Endothelial cell of umbilical vein (primary cell): ENCODE measurements at regions not wholly inside any gene's neighbourhood (a gene's known extent, or its start where the extent isn't known, plus 50 kb on each side); places are given as distances from the start of the nearest gene placed in this dataset.
A peak's percentile ranks its signal among the peaks of the same experiment; 100 is the strongest.

Source experiments
- BruUV-seq: library from RNA; stranded (reverse); fragments of 400-500 nt; replicated peaks from 2 replicates; lab custom pipeline; 2021; lab: Mats Ljungman, UMichigan
- CTCF ChIA-PET: fragments of 300-600, 350-600 bp; sonication (Branson Sonifier 250); formaldehyde crosslinking; loops from one replicate; lab custom pipeline; 2021; ENCODE audit warnings: antibody characterized with exemption, inconsistent platforms; lab: Charles Lee
- POLR2A ChIA-PET: fragments of 300-600, 350-600 bp; sonication (Branson Sonifier 250); formaldehyde crosslinking; loops from one replicate; lab custom pipeline; 2021; ENCODE audit warnings: antibody characterized with exemption, inconsistent platforms; lab: Charles Lee
- DNase-seq: peaks from one replicate; pipeline ENCODE4 v3.0.0-alpha.2; 2011; ENCODE audit warnings: low read depth, low spot score
- FAIRE-seq: peaks from 2 replicates; lab custom pipeline; 2011; peaks lifted over from hg19 to GRCh38; lab: Jason Lieb, UNC
- H2AFZ ChIP-seq: 2 replicates; pipeline ENCODE4 v1.6.0; 2012; ENCODE audit warnings: low read depth, low read length, control low read depth, inconsistent platforms
- H3K27ac ChIP-seq: 2 replicates; pipeline ENCODE4 v1.5.1; 2011; ENCODE audit warnings: low read depth, mild to moderate bottlenecking, control low read depth, low read length, moderate library complexity; ENCODE audit not compliant: insufficient read depth
- H3K27me3 ChIP-seq, 2 experiments: 2 replicates each; pipeline versions ENCODE4 v1.6.0 to v1.6.1; 2011; ENCODE audit warnings: low read length in 2 of 2, mixed read lengths in 1 of 2; ENCODE audit not compliant: control insufficient read depth in 2 of 2, insufficient read depth in 2 of 2
- H3K36me3 ChIP-seq, 2 experiments: 2 replicates in 1 of 2; 3 replicates in 1 of 2; pipeline ENCODE4 v1.5.1; 2011; ENCODE audit warnings: low read length in 2 of 2, mild to moderate bottlenecking in 1 of 2, moderate library complexity in 1 of 2; ENCODE audit not compliant: control insufficient read depth in 2 of 2, insufficient read depth in 2 of 2; ENCODE audit errors: extremely low read depth in 1 of 2
- H3K4me1 ChIP-seq: 3 replicates; pipeline ENCODE4 v1.5.1; 2011; ENCODE audit warnings: mild to moderate bottlenecking, low read length; ENCODE audit not compliant: control insufficient read depth, insufficient read depth; ENCODE audit errors: extremely low read depth
- H3K4me2 ChIP-seq: 2 replicates; pipeline ENCODE4 v1.6.1; 2011; ENCODE audit warnings: low read length, control low read depth, mixed read lengths; ENCODE audit not compliant: insufficient read depth
- H3K4me3 ChIP-seq, 3 experiments: fragments of 200-600 bp in 1 of 3; sonication (generic), shearing (Covaris generic) in 1 of 3; replicated peaks in 1 of 3; 2 replicates each; pipeline ENCODE4 v1.5.1; 2011 to 2016; ENCODE audit warnings: control low read depth in 3 of 3, low read length in 3 of 3, mild to moderate bottlenecking in 2 of 3, inconsistent platforms in 1 of 3, low read depth in 1 of 3, moderate library complexity in 1 of 3; ENCODE audit not compliant: insufficient read depth in 1 of 3
- H3K79me2 ChIP-seq: 2 replicates; pipeline ENCODE4 v1.6.0; 2012; ENCODE audit warnings: low read length, inconsistent platforms; ENCODE audit not compliant: control insufficient read depth, insufficient read depth
- H3K9ac ChIP-seq: replicated peaks from 2 replicates; pipeline ENCODE3; 2011; ENCODE audit warnings: low read length, control low read depth; ENCODE audit not compliant: insufficient read depth; ENCODE audit errors: extremely low read depth
- H3K9me1 ChIP-seq: replicated peaks from 3 replicates; pipeline ENCODE4 v1.6.0; 2011; ENCODE audit warnings: mild to moderate bottlenecking, low read length; ENCODE audit not compliant: control insufficient read depth, insufficient read depth; ENCODE audit errors: extremely low read depth
- H3K9me3 ChIP-seq: replicated peaks from 2 replicates; pipeline ENCODE4 v1.5.1; 2012; ENCODE audit warnings: low read length, inconsistent platforms; ENCODE audit not compliant: control insufficient read depth, insufficient read depth
- H4K20me1 ChIP-seq: replicated peaks from 2 replicates; pipeline ENCODE3; 2011; ENCODE audit warnings: mild to moderate bottlenecking, low read length; ENCODE audit not compliant: control insufficient read depth, insufficient read depth; ENCODE audit errors: extremely low read depth
- EZH2 ChIP-seq: IDR thresholded peaks from 2 replicates; pipeline ENCODE4 v1.6.1; 2012; ENCODE audit warnings: borderline replicate concordance, low read depth, mild to moderate bottlenecking, moderate library complexity, low read length, inconsistent platforms; ENCODE audit not compliant: severe bottlenecking
- FOS ChIP-seq: IDR thresholded peaks from 2 replicates; pipeline ENCODE4 v1.6.1; 2011; ENCODE audit warnings: mild to moderate bottlenecking, low read length, moderate library complexity, borderline replicate concordance; ENCODE audit not compliant: insufficient read depth
- GATA2 ChIP-seq: IDR thresholded peaks from 2 replicates; pipeline ENCODE4 v1.7.0; 2011; ENCODE audit warnings: low read depth, mild to moderate bottlenecking, moderate library complexity, mixed read lengths, low read length; ENCODE audit not compliant: insufficient read length, insufficient read depth
- JUN ChIP-seq: IDR thresholded peaks from 2 replicates; pipeline ENCODE4 v1.6.1; 2011; ENCODE audit warnings: borderline replicate concordance, low read depth; ENCODE audit not compliant: insufficient read length, insufficient read depth
- MYC ChIP-seq: IDR thresholded peaks from one replicate; pipeline ENCODE4 v1.6.1; 2011; ENCODE audit warnings: mild to moderate bottlenecking, low read depth, low read length
- POLR2A ChIP-seq: IDR thresholded peaks from 2 replicates; pipeline ENCODE4 v1.6.1; 2012; ENCODE audit warnings: low read depth, mild to moderate bottlenecking, control low read depth, low read length
- POLR2AphosphoS5 ChIP-seq: IDR thresholded peaks from 2 replicates; pipeline ENCODE4 v1.6.1; 2012; ENCODE audit warnings: low read depth, mild to moderate bottlenecking, control low read depth, low read length, moderate library complexity; ENCODE audit not compliant: insufficient read depth
- dilution Hi-C: fragments of 300-500 bp; cut with MboI; formaldehyde crosslinking; loops from one replicate; pipeline ENCODE4 v1.15.0; 2019; ENCODE audit warnings: low sequenced_read_pairs; ENCODE audit not compliant: extremely low pct_ligation_motif_present
- intact Hi-C: fragments of 100-400 bp; cut with micrococcal nuclease; formaldehyde crosslinking; loops from one replicate; pipeline ENCODE4 v1.10.0; 2022
- TF ChIP-seq, protein P1 (sequence below): IDR thresholded peaks from 2 replicates; pipeline ENCODE4 v1.6.1; 2011; ENCODE audit not compliant: insufficient read depth, insufficient read length
- TF ChIP-seq, protein P2 (sequence below), 2 donors: IDR thresholded peaks; 1 replicate in 1 of 2; 2 replicates in 1 of 2; pipeline ENCODE4 v1.5.1; 2011; ENCODE audit warnings: low read length in 2 of 2, mild to moderate bottlenecking in 2 of 2, moderate library complexity in 2 of 2, control low read depth in 1 of 2, inconsistent platforms in 1 of 2, low read depth in 1 of 2; ENCODE audit not compliant: insufficient read depth in 1 of 2; ENCODE audit errors: extremely low read depth in 1 of 2

- H3K4me3 ChIP-seq, result no peak overlapping the region
- dilution Hi-C loops, result no loop called here
- H2AFZ ChIP-seq, result no peak overlapping the region
- H3K9ac ChIP-seq, result no peak overlapping the region
- no peaks in the 10 kb centered on the region for H3K79me2 ChIP-seq
- CTCF ChIA-PET, result no interaction called here
- no peaks in the 10 kb centered on the region for H3K4me1 ChIP-seq
- H3K9me1 ChIP-seq, result no peaks in the 10 kb centered on the region
- TF ChIP-seq JUN (no peak), GATA2 (no peak), EZH2 (no peak), FOS (no peak), MYC (no peak), POLR2A (no peak), POLR2AphosphoS5 (no peak)
- TF ChIP-seq, protein P1, sequence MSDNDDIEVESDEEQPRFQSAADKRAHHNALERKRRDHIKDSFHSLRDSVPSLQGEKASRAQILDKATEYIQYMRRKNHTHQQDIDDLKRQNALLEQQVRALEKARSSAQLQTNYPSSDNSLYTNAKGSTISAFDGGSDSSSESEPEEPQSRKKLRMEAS, result no peak
- TF ChIP-seq, protein P2, sequence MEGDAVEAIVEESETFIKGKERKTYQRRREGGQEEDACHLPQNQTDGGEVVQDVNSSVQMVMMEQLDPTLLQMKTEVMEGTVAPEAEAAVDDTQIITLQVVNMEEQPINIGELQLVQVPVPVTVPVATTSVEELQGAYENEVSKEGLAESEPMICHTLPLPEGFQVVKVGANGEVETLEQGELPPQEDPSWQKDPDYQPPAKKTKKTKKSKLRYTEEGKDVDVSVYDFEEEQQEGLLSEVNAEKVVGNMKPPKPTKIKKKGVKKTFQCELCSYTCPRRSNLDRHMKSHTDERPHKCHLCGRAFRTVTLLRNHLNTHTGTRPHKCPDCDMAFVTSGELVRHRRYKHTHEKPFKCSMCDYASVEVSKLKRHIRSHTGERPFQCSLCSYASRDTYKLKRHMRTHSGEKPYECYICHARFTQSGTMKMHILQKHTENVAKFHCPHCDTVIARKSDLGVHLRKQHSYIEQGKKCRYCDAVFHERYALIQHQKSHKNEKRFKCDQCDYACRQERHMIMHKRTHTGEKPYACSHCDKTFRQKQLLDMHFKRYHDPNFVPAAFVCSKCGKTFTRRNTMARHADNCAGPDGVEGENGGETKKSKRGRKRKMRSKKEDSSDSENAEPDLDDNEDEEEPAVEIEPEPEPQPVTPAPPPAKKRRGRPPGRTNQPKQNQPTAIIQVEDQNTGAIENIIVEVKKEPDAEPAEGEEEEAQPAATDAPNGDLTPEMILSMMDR (IDR thresholded peaks at IDR 0.05; ENCODE audit: extremely low read depth in 1 of 2, insufficient read depth in 1 of 2, low read depth in 1 of 2, low read length in 2 of 2), result no peak
- no TSS peak for BruUV-seq
- no peak overlapping the region for H3K4me2 ChIP-seq
- H3K27ac ChIP-seq, result no peak overlapping the region
- POLR2A ChIA-PET, result no interaction called here
- H3K9me3 ChIP-seq, result no peaks in the 10 kb centered on the region
- peak; percentile 2 for DNase-seq
- intact Hi-C loops, result no loop called here
- H3K27me3 ChIP-seq, result no peaks in the 10 kb centered on the region
- no peak for FAIRE-seq
- H3K36me3 ChIP-seq, result no peaks in the 10 kb centered on the region
- no peaks in the 10 kb centered on the region for H4K20me1 ChIP-seq
Observed at GRCh38 chr7:52009181-52009580, 692.6 kb upstream of the COBL start.
